Neural crest cell (in vitro differentiated cells): ENCODE measurements at regions not wholly inside any gene's neighbourhood (a gene's known extent, or its start where the extent isn't known, plus 50 kb on each side); places are given as distances from the start of the nearest gene placed in this dataset.

Experiments
- DNase-seq: peaks from one replicate; pipeline ENCODE4 v3.0.0; 2021; ENCODE audit warnings: low read depth, mixed read lengths, low spot score
- H3K27ac Mint-ChIP-seq: one replicate; pipeline ENCODE4 v1.8.0; 2021; ENCODE audit warnings: mild to moderate bottlenecking, mixed read lengths; ENCODE audit not compliant: unreplicated experiment
- H3K27me3 Mint-ChIP-seq: 2 replicates; pipeline ENCODE4 v1.8.0; 2021; ENCODE audit warnings: low read depth, mild to moderate bottlenecking, mixed read lengths
- H3K36me3 Mint-ChIP-seq: 2 replicates; pipeline ENCODE4 v1.8.0; 2021; ENCODE audit warnings: low read depth, mild to moderate bottlenecking, mixed read lengths
- H3K4me1 Mint-ChIP-seq: 2 replicates; pipeline ENCODE4 v1.8.0; 2021; ENCODE audit warnings: mixed read lengths
- H3K4me3 Mint-ChIP-seq: one replicate; pipeline ENCODE4 v1.8.0; 2021; ENCODE audit warnings: mild to moderate bottlenecking, mixed read lengths
- H3K9me3 Mint-ChIP-seq: 2 replicates; pipeline ENCODE4 v1.8.0; 2021; ENCODE audit warnings: mixed read lengths
- TF ChIP-seq, protein P1 (sequence below): fragments of 200-600 bp; sonication (generic); conservative IDR thresholded peaks from 2 replicates; pipeline ENCODE4 v1.5.0; 2021; ENCODE audit warnings: antibody characterized with exemption, mild to moderate bottlenecking

GRCh38 chr5:27491047-27491446 lies 452.7 kb upstream of the CDH9 start:
- no peak for DNase-seq
- H3K27ac Mint-ChIP-seq, result no peak overlapping the region
- peaks cover 3% of the 10 kb centered on the region for H3K36me3 Mint-ChIP-seq
- no peaks in the 10 kb centered on the region for H3K27me3 Mint-ChIP-seq
- TF ChIP-seq, protein P1, sequence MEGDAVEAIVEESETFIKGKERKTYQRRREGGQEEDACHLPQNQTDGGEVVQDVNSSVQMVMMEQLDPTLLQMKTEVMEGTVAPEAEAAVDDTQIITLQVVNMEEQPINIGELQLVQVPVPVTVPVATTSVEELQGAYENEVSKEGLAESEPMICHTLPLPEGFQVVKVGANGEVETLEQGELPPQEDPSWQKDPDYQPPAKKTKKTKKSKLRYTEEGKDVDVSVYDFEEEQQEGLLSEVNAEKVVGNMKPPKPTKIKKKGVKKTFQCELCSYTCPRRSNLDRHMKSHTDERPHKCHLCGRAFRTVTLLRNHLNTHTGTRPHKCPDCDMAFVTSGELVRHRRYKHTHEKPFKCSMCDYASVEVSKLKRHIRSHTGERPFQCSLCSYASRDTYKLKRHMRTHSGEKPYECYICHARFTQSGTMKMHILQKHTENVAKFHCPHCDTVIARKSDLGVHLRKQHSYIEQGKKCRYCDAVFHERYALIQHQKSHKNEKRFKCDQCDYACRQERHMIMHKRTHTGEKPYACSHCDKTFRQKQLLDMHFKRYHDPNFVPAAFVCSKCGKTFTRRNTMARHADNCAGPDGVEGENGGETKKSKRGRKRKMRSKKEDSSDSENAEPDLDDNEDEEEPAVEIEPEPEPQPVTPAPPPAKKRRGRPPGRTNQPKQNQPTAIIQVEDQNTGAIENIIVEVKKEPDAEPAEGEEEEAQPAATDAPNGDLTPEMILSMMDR, result no peak
- no peaks in the 10 kb centered on the region for H3K4me1 Mint-ChIP-seq
- H3K4me3 Mint-ChIP-seq, result no peak overlapping the region
- H3K9me3 Mint-ChIP-seq, result peaks cover 13% of the 10 kb centered on the region

- no peaks in the 10 kb centered on the region for H3K27me3 Mint-ChIP-seq
- no peak overlapping the region for H3K27ac Mint-ChIP-seq
- H3K36me3 Mint-ChIP-seq, result peaks cover 3% of the 10 kb centered on the region
- H3K9me3 Mint-ChIP-seq, result peaks cover 13% of the 10 kb centered on the region
- TF ChIP-seq, protein P1, result no peak
- no peak overlapping the region for H3K4me3 Mint-ChIP-seq
- no peaks in the 10 kb centered on the region for H3K4me1 Mint-ChIP-seq
- DNase-seq, result no peak
These were observed 451.3 kb upstream of the CDH9 start for GRCh38 chr5:27489701-27490100.

GRCh38 chr5:27482663-27483062 lies 444.3 kb upstream of the CDH9 start:
- TF ChIP-seq, protein P1, result no peak
- Mint-ChIP-seq H3K4me3 (no peak overlapping the region), H3K27ac (no peak overlapping the region), H3K4me1 (no peaks in the 10 kb centered on the region), H3K27me3 (no peaks in the 10 kb centered on the region), H3K36me3 (peaks cover 5% of the 10 kb centered on the region), H3K9me3 (peaks cover 6% of the 10 kb centered on the region)
- DNase-seq, result no peak

- Mint-ChIP-seq H3K27me3 (no peaks in the 10 kb centered on the region), H3K4me3 (no peak overlapping the region), H3K9me3 (peaks cover 10% of the 10 kb centered on the region), H3K27ac (no peak overlapping the region), H3K36me3 (peaks cover 26% of the 10 kb centered on the region), H3K4me1 (no peaks in the 10 kb centered on the region)
- no peak for DNase-seq
- TF ChIP-seq, protein P1, result no peak
These were observed 441.5 kb upstream of the CDH9 start for GRCh38 chr5:27479859-27480258.

DNA sequence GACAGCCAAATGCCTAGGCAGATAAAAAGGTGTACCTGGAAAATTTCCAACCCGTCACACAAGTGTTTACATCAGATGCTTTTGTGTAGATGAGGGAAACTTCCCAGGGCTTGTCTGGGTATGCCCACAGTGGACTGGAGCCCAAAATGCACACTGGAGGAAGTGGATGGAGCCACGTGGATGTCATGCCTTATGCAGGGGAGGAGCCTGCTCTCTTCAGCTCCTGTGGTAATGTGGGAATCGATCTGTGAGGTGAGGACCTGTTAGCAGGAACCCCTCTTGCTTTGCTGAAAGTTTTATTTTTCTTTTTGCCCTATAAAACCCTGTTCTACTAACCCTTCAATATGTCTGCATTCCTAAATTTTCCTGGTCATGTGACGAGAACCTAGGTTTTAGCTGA lies 439.2 kb upstream of the CDH9 start:
- Mint-ChIP-seq H3K4me1 (peaks cover 12% of the 10 kb centered on the region), H3K4me3 (no peak overlapping the region), H3K9me3 (peaks cover 10% of the 10 kb centered on the region), H3K27ac (no peak overlapping the region), H3K36me3 (peaks cover 27% of the 10 kb centered on the region), H3K27me3 (no peaks in the 10 kb centered on the region)
- TF ChIP-seq, protein P1, result no peak
- DNase-seq, result no peak
